ENCODE measurements at regions not wholly inside any gene's neighbourhood (a gene's known extent, or its start where the extent isn't known, plus 50 kb on each side); places are given as distances from the start of the nearest gene placed in this dataset.

- H4K20me1 ChIP-seq (ENCODE audit: insufficient read depth, low read length), result no peaks in the 10 kb centered on the region
- H2AFZ ChIP-seq (ENCODE audit: low read depth, low read length), result no peak overlapping the region
- TF ChIP-seq CTCF (IDR thresholded peaks at IDR 0.05; ENCODE audit: borderline replicate concordance, extremely low read depth, low read length, poor library complexity, severe bottlenecking), result no peak
- TF ChIP-seq EZH2 (IDR thresholded peaks at IDR 0.05; ENCODE audit: borderline replicate concordance, low read depth, low read length, severe bottlenecking), result no peak
- H3K27ac ChIP-seq (ENCODE audit: low read length), result no peak overlapping the region
- H3K36me3 ChIP-seq (ENCODE audit: insufficient read depth, low read length), result no peaks in the 10 kb centered on the region
- H3K4me1 ChIP-seq (ENCODE audit: insufficient read depth, low read length), result no peaks in the 10 kb centered on the region
- no peaks in the 10 kb centered on the region for H3K79me2 ChIP-seq (ENCODE audit: insufficient read depth, low read length)
- no peak overlapping the region for H3K9ac ChIP-seq (ENCODE audit: low read depth, low read length)
- DNase-seq, result no peak
- no peaks in the 10 kb centered on the region for H3K9me3 ChIP-seq (ENCODE audit: insufficient read depth, low read length, severe bottlenecking)
- peaks cover 6% of the 10 kb centered on the region for H3K27me3 ChIP-seq (ENCODE audit: insufficient read depth, low read length, poor library complexity)
- no peak overlapping the region for H3K4me2 ChIP-seq (ENCODE audit: insufficient read depth, low read length)
- H3K4me3 ChIP-seq (ENCODE audit: low read depth in 1 of 2, low read length in 2 of 2), result no peak overlapping the region
- no peak for ATAC-seq (ENCODE audit: insufficient read depth, low read depth)
Observed at GRCh38 chr7:28292834-28293526, 112.4 kb upstream of the JAZF1 start.

GRCh38 chr7:28293527-28293835, 112.9 kb upstream of the JAZF1 start:
- DNase-seq (no peak), ATAC-seq (ENCODE audit: insufficient read depth, low read depth) (no peak)
- TF ChIP-seq CTCF (IDR thresholded peaks at IDR 0.05; ENCODE audit: borderline replicate concordance, extremely low read depth, low read length, poor library complexity, severe bottlenecking) (no peak), EZH2 (IDR thresholded peaks at IDR 0.05; ENCODE audit: borderline replicate concordance, low read depth, low read length, severe bottlenecking) (no peak)
- Histone ChIP-seq H3K4me2 (ENCODE audit: insufficient read depth, low read length) (no peak overlapping the region), H4K20me1 (ENCODE audit: insufficient read depth, low read length) (no peaks in the 10 kb centered on the region), H3K36me3 (ENCODE audit: insufficient read depth, low read length) (no peaks in the 10 kb centered on the region), H3K27ac (ENCODE audit: low read length) (no peak overlapping the region), H3K4me3 (ENCODE audit: low read depth in 1 of 2, low read length in 2 of 2) (no peak overlapping the region), H3K27me3 (ENCODE audit: insufficient read depth, low read length, poor library complexity) (peaks cover 6% of the 10 kb centered on the region), H3K4me1 (ENCODE audit: insufficient read depth, low read length) (no peaks in the 10 kb centered on the region), H3K9ac (ENCODE audit: low read depth, low read length) (no peak overlapping the region), H3K79me2 (ENCODE audit: insufficient read depth, low read length) (no peaks in the 10 kb centered on the region), H3K9me3 (ENCODE audit: insufficient read depth, low read length, severe bottlenecking) (no peaks in the 10 kb centered on the region), H2AFZ (ENCODE audit: low read depth, low read length) (no peak overlapping the region)

GRCh38 chr7:28296571-28297483, 115.5 kb upstream of the CREB5 start:
- H3K27ac ChIP-seq (ENCODE audit: low read length), result no peak overlapping the region
- H2AFZ ChIP-seq (ENCODE audit: low read depth, low read length), result no peak overlapping the region
- H4K20me1 ChIP-seq (ENCODE audit: insufficient read depth, low read length), result no peaks in the 10 kb centered on the region
- ATAC-seq (ENCODE audit: insufficient read depth, low read depth), result peak; percentile 53; the same call in 1 of the 3 replicates
- no peaks in the 10 kb centered on the region for H3K4me1 ChIP-seq (ENCODE audit: insufficient read depth, low read length)
- no peaks in the 10 kb centered on the region for H3K9me3 ChIP-seq (ENCODE audit: insufficient read depth, low read length, severe bottlenecking)
- no peak overlapping the region for H3K4me3 ChIP-seq (ENCODE audit: low read depth in 1 of 2, low read length in 2 of 2)
- peaks cover 2% of the 10 kb centered on the region for H3K27me3 ChIP-seq (ENCODE audit: insufficient read depth, low read length, poor library complexity)
- no peaks in the 10 kb centered on the region for H3K79me2 ChIP-seq (ENCODE audit: insufficient read depth, low read length)
- peak; percentile 27 for DNase-seq
- H3K9ac ChIP-seq (ENCODE audit: low read depth, low read length), result no peak overlapping the region
- H3K4me2 ChIP-seq (ENCODE audit: insufficient read depth, low read length), result no peak overlapping the region
- TF ChIP-seq CTCF (IDR thresholded peaks at IDR 0.05; ENCODE audit: borderline replicate concordance, extremely low read depth, low read length, poor library complexity, severe bottlenecking), result peak; percentile 59
- TF ChIP-seq EZH2 (IDR thresholded peaks at IDR 0.05; ENCODE audit: borderline replicate concordance, low read depth, low read length, severe bottlenecking), result no peak
- H3K36me3 ChIP-seq (ENCODE audit: insufficient read depth, low read length), result no peaks in the 10 kb centered on the region

Data from DND-41 (cell line).